ENCODE measurements at regions not wholly inside any gene's neighbourhood (a gene's known extent, or its start where the extent isn't known, plus 50 kb on each side); places are given as distances from the start of the nearest gene placed in this dataset.

- no peak for TF ChIP-seq CTCF (IDR thresholded peaks at IDR 0.05; ENCODE audit: insufficient read depth, missing control alignments)
- DNase-seq (ENCODE audit: insufficient read length, low spot score) (no peak), FAIRE-seq (no peak)
Observed at GRCh38 chr14:40762177-40762576, 844.5 kb upstream of the LRFN5 start.

- TF ChIP-seq CTCF (IDR thresholded peaks at IDR 0.05; ENCODE audit: insufficient read depth, missing control alignments) = no peak
- DNase-seq (ENCODE audit: insufficient read length, low spot score) = no peak
- no peak for FAIRE-seq
Observed at GRCh38 chr14:40760704-40761103, 846.0 kb upstream of the LRFN5 start.

GRCh38 chr14:40758076-40758475 lies 848.6 kb upstream of the LRFN5 start:
- TF ChIP-seq CTCF (IDR thresholded peaks at IDR 0.05; ENCODE audit: insufficient read depth, missing control alignments) = no peak
- no peak for DNase-seq (ENCODE audit: insufficient read length, low spot score)
- no peak for FAIRE-seq

GRCh38 chr14:40757376-40757950 lies 849.2 kb upstream of the LRFN5 start:
- FAIRE-seq = no peak
- no peak for TF ChIP-seq CTCF (IDR thresholded peaks at IDR 0.05; ENCODE audit: insufficient read depth, missing control alignments)
- DNase-seq (ENCODE audit: insufficient read length, low spot score) = no peak

GRCh38 chr14:40733206-40733605 lies 873.5 kb upstream of the LRFN5 start:
- DNase-seq (ENCODE audit: insufficient read length, low spot score) (no peak), FAIRE-seq (no peak)
- no peak for TF ChIP-seq CTCF (IDR thresholded peaks at IDR 0.05; ENCODE audit: insufficient read depth, missing control alignments)

GRCh38 chr14:40727107-40727506 lies 879.6 kb upstream of the LRFN5 start:
- TF ChIP-seq CTCF (IDR thresholded peaks at IDR 0.05; ENCODE audit: insufficient read depth, missing control alignments) = no peak
- FAIRE-seq (no peak), DNase-seq (ENCODE audit: insufficient read length, low spot score) (no peak)

GRCh38 chr14:40713387-40713786 lies 893.3 kb upstream of the LRFN5 start:
- no peak for FAIRE-seq
- no peak for TF ChIP-seq CTCF (IDR thresholded peaks at IDR 0.05; ENCODE audit: insufficient read depth, missing control alignments)
- DNase-seq (ENCODE audit: insufficient read length, low spot score) = no peak
